ENCODE measurements at regions not wholly inside any gene's neighbourhood (a gene's known extent, or its start where the extent isn't known, plus 50 kb on each side); places are given as distances from the start of the nearest gene placed in this dataset.
"Not testable (repeated sequence)": the region's sequence is repeated elsewhere in the genome, so short reads cannot be mapped to it uniquely, and the experiment has no call there.

DNA sequence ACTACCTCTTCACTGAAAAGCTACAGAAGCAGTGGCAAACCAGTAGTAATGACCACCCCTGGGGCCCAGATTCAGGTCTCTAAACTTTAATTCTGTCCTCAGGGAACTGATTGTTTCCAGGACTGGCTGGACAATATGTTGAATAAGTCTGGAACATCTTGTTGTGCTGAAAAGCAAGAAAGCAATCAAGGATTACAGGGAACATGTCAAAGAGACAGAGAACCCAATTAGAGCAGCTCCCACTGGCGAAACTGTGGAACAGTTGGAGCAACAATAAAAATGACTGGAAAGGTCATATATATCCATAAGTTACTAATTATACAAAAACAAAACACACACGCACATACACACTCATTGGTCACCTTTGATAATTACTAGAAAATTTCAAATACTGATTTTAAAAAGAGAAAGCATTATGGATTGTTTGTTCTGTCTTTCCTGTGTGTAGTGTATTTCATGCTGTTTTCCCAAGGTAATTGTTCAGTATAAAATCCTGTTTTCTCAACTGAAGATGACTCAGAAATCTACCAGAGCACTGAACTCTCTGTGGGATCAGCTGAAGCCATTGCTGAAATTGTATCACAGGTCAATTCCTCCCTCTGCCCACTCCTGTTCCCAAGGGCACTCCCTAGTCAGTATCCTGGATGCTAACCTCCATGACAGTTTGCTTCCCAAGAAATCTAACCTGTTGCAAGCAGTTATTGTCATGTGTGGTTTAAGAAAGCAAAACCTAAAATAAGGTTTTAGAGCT is 83.6 kb upstream of the RGS1 start:
- 88% methylated on average over 2 of the region's 2 CpGs for WGBS
- Histone ChIP-seq H3K4me1 (ENCODE audit: insufficient read depth) (no peaks in the 10 kb centered on the region), H3K27ac (ENCODE audit: low read depth) (no peak overlapping the region)

DNA sequence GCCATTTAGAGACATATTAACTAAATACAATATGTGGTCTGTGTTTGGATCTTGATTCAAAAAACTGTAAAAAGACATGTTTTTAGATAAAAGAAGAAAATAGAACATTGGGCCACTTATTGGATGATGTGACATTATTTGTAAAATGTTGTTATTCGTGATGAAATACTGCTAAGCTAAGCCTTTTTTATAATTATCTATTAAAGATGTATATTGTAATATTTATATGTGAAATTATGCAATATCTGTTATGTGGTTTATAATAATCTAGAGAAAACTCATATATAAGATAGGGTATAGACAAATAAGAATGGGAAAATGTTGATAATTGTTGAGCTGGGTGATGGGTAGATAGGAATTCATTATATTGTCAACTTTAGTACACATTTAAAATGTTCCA is 82.0 kb upstream of the RGS1 start:
- Histone ChIP-seq H3K4me1 (ENCODE audit: insufficient read depth) (no peaks in the 10 kb centered on the region), H3K27ac (ENCODE audit: low read depth) (no peak overlapping the region)

More for the DNA sequence above, 83.6 kb upstream of the RGS1 start:
- Histone ChIP-seq H3K36me3 (ENCODE audit: insufficient read depth) (no peaks in the 10 kb centered on the region), H3K4me3 (ENCODE audit: low read depth, low read length) (no peak overlapping the region)
- DNase-seq (ENCODE audit: extremely low spot score) = no peak

DNA sequence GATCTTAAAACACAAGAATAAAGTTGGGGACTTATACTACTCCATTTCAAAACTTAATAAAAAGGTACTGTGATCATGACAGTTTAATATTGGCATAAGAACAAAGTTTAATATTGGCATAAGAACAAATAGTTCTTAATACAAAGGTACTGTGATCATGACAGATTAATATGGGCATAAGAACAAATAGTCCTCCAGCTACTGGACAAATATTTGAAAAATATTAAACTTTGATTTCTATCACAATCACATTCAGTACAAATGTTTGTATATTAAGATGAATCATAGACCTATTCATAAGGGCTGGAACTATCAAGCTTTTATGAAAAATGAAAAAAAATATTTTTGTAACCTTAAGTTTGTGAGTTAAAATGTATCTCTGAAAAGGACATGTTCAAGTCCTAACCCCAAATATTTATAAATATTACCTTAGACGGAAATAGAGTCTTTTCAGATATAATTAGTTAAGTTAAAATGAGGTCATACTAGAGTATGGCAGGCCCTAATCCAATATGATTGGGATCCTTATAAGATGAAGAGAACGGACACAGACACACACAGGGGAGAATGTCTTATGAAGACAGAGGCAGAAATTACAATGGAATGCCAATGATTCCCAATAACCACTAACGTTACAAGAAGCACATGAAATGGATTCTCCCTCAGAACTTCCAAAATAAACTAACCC is 79.1 kb upstream of the RGS1 start:
- 68% methylated on average over 3 of the region's 3 CpGs for WGBS

More for the DNA sequence above, 82.0 kb upstream of the RGS1 start:
- Histone ChIP-seq H3K4me3 (ENCODE audit: low read depth, low read length) (no peak overlapping the region), H3K36me3 (ENCODE audit: insufficient read depth) (no peaks in the 10 kb centered on the region)
- no peak for DNase-seq (ENCODE audit: extremely low spot score)
- 96% methylated on average over 1 of the region's 1 CpG for WGBS

DNA sequence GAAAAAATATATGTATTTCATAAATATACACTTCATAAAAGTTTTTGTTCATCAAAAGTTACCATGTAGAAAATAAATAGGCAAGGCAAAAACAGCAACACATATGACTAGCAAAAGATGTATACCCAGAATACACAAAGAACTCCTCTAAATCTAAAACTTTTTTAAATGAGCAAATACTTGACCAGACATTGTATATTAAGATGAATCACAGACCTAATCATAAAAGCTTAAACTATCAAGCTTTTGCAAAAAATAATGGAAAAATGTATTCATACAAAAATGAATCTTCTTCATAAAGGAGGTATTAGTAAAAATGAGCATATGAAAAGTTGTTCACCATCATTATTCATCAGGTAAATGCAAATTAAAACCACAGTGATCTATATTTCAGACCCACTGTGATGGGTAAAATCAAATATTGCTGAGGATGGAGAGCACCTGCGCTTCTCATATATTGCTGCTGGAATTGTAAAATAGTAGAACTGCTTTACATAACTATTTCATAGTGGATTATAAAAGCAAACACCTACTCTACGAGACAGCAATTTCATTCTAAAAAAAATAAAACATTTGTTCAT is 78.3 kb upstream of the RGS1 start:
- H3K4me3 ChIP-seq (ENCODE audit: low read depth, low read length) = no peak overlapping the region
- H3K27ac ChIP-seq (ENCODE audit: low read depth) = no peak overlapping the region
- no peaks in the 10 kb centered on the region for H3K36me3 ChIP-seq (ENCODE audit: insufficient read depth)
- WGBS = 95% methylated on average over 2 of the region's 2 CpGs
- no peaks in the 10 kb centered on the region for H3K4me1 ChIP-seq (ENCODE audit: insufficient read depth)
- DNase-seq (ENCODE audit: extremely low spot score) = no peak

More for the DNA sequence above, 79.1 kb upstream of the RGS1 start:
- H3K36me3 ChIP-seq (ENCODE audit: insufficient read depth) = no peaks in the 10 kb centered on the region
- no peak overlapping the region for H3K27ac ChIP-seq (ENCODE audit: low read depth)
- no peaks in the 10 kb centered on the region for H3K4me1 ChIP-seq (ENCODE audit: insufficient read depth)
- DNase-seq (ENCODE audit: extremely low spot score) = no peak
- H3K4me3 ChIP-seq (ENCODE audit: low read depth, low read length) = no peak overlapping the region

DNA sequence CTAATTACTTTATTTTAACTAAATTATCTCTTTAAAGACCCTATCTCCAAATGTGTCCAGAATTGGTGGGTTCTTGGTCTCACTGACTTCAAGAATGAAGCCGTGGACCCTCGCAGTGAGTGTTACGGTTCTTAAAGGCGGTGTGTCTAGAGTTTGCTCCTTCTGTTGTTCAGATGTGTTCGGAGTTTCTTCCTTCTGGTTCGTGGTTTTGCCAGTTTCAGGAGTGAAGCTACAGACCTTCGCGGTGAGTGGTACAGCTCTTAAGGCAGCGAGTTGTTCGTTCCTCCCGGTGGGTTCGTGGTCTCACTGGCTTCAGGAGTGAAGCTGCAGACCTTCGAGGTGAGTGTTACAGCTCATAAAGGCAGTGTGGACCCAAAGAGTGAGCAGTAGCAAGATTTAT is 77.5 kb upstream of the RGS1 start:
- WGBS = 95% methylated on average over 13 of the region's 13 CpGs
- not testable (repeated sequence) for H3K4me1 ChIP-seq (ENCODE audit: insufficient read depth); DNase-seq (ENCODE audit: extremely low spot score); H3K36me3 ChIP-seq (ENCODE audit: insufficient read depth); H3K4me3 ChIP-seq (ENCODE audit: low read depth, low read length); H3K27ac ChIP-seq (ENCODE audit: low read depth)

DNA sequence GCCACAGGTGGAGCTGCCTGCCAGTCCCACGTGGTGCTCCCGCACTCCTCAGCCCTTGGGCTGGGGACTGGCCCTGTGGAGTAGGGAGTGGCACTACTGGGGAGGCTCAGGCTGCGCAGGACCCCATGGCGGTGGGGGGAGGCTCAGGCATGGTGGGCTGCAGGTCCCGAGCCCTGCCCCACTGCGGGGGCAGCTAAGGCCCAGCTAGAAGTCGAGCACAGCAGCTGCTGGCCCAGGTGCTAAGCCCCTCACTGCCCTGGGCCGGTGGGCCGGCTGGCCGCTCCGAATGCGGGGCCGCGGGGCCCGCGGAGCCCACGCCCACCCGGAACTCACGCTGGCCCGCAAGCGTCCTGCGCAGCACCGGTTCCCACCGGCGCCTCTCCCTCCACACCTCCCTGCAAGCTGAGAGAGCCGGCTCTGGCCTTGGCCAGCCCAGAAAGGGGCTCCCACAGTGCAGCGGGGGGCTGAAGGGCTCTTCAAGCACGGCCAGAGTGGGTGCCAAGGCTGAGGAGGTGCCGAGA is 76.5 kb upstream of the RGS1 start:
- not testable (repeated sequence) for H3K4me1 ChIP-seq (ENCODE audit: insufficient read depth); H3K4me3 ChIP-seq (ENCODE audit: low read depth, low read length); H3K27ac ChIP-seq (ENCODE audit: low read depth); H3K36me3 ChIP-seq (ENCODE audit: insufficient read depth); DNase-seq (ENCODE audit: extremely low spot score)
- 95% methylated on average over 29 of the region's 29 CpGs for WGBS

DNA sequence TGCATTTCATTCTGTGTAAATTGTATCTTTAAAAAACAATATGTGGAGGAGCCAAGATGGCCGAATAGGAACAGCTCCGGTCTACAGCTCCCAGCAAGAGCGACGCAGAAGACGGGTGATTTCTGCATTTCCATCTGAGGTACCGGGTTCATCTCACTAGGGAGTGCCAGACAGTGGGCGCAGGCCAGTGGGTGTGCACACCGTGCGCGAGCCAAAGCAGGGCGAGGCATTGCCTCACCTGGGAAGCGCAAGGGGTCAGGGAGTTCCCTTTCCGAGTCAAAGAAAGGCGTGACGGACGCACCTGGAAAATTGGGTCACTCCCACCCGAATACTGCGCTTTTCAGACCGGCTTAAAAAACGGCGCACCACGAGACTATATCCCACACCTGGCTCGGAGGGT is 75.0 kb upstream of the RGS1 start:
- not testable (repeated sequence) for H3K4me3 ChIP-seq (ENCODE audit: low read depth, low read length); DNase-seq (ENCODE audit: extremely low spot score); H3K36me3 ChIP-seq (ENCODE audit: insufficient read depth); H3K27ac ChIP-seq (ENCODE audit: low read depth); H3K4me1 ChIP-seq (ENCODE audit: insufficient read depth)
- WGBS = 95% methylated on average over 18 of the region's 23 CpGs

DNA sequence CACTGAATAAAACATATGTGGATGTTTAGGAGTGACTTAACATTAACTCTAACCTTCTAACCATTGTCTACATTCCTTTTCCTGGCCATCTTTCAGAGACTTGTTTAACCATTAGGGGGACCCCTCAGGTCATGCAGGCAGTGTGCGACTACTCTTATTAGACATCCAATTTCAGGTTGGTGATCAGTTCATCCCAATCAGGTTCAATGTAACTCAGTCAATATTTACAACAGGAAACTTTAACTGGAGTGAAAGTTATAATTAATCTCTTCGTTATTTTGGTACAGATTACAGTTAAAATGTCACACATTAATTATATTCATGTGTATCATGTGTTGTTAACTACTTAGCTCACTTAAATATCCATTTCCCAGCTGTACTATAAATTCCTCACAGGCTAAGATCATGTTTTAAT is 68.8 kb upstream of the RGS1 start:
- Histone ChIP-seq H3K4me1 (ENCODE audit: insufficient read depth) (no peaks in the 10 kb centered on the region), H3K4me3 (ENCODE audit: low read depth, low read length) (no peak overlapping the region), H3K27ac (ENCODE audit: low read depth) (no peak overlapping the region), H3K36me3 (ENCODE audit: insufficient read depth) (no peaks in the 10 kb centered on the region)
- no peak for DNase-seq (ENCODE audit: extremely low spot score)
- WGBS = 66% methylated on average over 2 of the region's 2 CpGs

DNA sequence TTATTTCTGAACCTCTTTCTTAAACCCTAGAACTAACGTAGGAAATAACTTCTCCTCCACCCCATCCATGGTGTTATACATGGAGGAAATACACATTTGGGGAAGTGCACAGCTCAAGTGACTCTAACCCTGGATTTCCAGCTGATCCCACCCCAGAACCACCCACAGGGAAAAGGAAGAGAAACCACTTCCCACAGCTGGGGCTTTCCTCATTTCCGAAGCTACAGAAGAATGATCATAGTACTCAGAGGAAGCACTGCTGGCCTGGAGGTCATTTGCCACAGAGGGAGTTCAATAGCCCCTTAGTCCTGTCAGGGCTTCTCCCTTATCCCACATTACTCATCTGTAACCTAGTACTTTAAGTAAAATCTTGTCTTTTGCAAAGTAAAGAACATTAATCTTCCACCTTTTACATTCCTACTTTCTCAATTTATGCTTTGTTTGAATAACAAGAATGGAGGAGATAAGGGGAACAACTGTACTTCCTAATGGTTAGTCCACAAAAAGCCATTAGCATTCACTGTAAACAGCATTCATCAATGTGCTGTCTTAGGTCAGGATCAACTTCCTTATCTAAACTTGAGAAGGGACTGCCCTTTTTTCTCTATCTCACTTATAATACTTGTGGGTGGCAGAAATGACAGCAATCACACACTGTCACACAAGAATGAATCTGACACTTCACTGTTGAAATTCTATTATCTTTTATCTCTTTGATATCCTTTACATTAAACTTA is 63.0 kb upstream of the RGS1 start:
- no peaks in the 10 kb centered on the region for H3K4me1 ChIP-seq (ENCODE audit: insufficient read depth)
- 67% methylated on average over 2 of the region's 2 CpGs for WGBS

DNA sequence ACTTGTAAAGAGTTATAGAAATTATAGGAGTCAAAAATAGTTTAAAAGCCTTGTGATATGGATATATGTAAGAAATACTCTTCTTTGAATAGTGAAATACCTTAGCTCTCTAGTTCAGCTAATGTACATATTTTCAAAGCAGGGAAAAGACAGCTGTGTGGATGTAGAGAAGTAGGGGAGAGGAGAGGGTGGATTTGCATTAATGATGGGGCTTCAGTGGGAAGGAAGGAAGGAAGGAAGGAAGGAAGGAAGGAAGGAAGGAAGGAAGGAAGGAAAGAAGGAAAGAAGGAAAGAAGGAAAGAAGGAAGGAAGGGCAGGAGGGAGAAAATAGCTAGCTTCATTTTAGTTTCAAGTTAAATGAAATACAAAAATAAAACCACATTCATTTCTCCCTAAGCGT is 62.4 kb upstream of the RGS1 start:
- Histone ChIP-seq H3K4me3 (ENCODE audit: low read depth, low read length) (no peak overlapping the region), H3K27ac (ENCODE audit: low read depth) (no peak overlapping the region), H3K36me3 (ENCODE audit: insufficient read depth) (no peaks in the 10 kb centered on the region), H3K4me1 (ENCODE audit: insufficient read depth) (no peaks in the 10 kb centered on the region)
- 80% methylated on average over 1 of the region's 1 CpG for WGBS
- DNase-seq (ENCODE audit: extremely low spot score) = no peak

More for the DNA sequence above, 63.0 kb upstream of the RGS1 start:
- H3K27ac ChIP-seq (ENCODE audit: low read depth) = no peak overlapping the region
- no peaks in the 10 kb centered on the region for H3K36me3 ChIP-seq (ENCODE audit: insufficient read depth)
- no peak overlapping the region for H3K4me3 ChIP-seq (ENCODE audit: low read depth, low read length)
- no peak for DNase-seq (ENCODE audit: extremely low spot score)

DNA sequence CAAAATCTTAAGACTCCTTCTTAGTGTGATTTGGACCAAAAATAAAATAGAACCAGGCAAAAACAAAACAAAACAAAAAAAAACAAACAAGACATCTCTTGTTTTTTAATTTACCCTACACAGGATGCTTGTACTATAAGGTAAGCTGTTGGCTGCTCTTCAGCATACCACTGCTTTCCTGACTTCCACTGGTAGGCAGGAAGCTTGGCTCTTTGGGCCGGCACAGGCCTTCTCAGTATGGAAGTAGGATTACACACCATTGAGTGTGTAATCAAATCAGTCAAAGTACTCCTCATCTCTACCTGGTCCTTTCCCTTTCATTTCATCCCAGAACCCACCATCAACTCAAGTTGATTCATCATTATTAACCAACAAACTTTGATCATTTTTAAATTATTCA is 61.9 kb upstream of the RGS1 start:
- WGBS = 59% methylated on average over 1 of the region's 1 CpG
- no peak overlapping the region for H3K27ac ChIP-seq (ENCODE audit: low read depth)

DNA sequence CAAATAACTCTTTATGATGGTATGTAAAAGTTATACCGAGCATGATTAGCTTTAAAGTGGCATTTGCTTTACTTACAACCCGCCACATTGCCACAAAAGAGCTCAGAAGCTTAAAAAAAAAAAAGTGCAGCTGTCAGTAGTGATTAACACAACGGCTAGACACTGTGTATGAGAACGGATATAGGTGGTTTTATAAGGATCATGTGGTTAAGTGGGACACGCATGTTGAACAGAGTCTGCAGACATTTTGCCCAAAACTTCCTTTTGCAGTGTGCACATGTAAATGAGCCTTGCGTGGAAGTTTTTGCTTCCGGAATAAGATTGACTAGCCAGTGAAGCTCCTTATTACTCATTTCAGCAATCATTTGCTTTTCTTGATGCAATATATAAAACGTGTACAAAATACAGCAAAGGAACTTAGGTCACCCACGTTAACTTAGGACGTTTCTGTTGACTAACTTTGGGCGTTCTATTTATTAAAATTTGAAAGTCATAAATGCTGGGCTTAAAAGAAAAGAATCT is 58.7 kb upstream of the RGS1 start:
- 54% methylated on average over 11 of the region's 11 CpGs for WGBS
- DNase-seq (ENCODE audit: extremely low spot score) = no peak
- no peaks in the 10 kb centered on the region for H3K4me1 ChIP-seq (ENCODE audit: insufficient read depth)
- H3K36me3 ChIP-seq (ENCODE audit: insufficient read depth) = no peaks in the 10 kb centered on the region
- no peak overlapping the region for H3K27ac ChIP-seq (ENCODE audit: low read depth)
- H3K4me3 ChIP-seq (ENCODE audit: low read depth, low read length) = no peak overlapping the region

More for the DNA sequence above, 61.9 kb upstream of the RGS1 start:
- DNase-seq (ENCODE audit: extremely low spot score) = no peak
- Histone ChIP-seq H3K4me1 (ENCODE audit: insufficient read depth) (no peaks in the 10 kb centered on the region), H3K36me3 (ENCODE audit: insufficient read depth) (no peaks in the 10 kb centered on the region), H3K4me3 (ENCODE audit: low read depth, low read length) (no peak overlapping the region)

DNA sequence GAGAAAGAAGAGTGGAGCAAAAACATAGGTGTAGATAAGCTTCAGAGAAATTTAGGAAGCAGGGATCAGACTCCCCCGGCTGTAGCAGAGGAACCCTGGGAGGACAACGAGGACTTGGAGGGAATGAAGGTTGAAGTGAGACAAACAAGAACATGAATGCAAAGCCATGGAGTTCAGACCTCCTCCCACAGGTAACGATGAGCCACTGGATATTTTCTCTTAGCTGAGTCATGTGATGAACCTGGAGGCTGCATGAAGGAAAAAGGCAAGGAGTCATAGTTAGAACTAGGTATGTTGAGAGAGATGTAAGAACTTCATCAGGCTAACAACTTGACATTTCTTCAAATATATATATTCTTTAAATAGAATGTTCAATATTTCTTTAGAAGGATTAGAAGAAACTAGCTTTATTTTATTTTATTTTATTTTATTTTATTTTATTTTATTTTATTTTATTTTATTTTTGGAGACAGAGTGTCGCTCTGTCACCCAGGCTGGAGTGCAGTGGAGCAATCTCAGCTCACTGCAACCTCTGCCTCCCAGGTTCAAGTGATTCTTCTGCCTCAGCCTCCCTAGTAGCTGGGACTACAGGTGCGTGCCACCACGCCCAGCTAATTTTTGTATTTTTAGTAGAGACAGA is 57.7 kb upstream of the RGS1 start:
- not testable (repeated sequence) for H3K4me3 ChIP-seq (ENCODE audit: low read depth, low read length); DNase-seq (ENCODE audit: extremely low spot score); H3K36me3 ChIP-seq (ENCODE audit: insufficient read depth); H3K4me1 ChIP-seq (ENCODE audit: insufficient read depth); H3K27ac ChIP-seq (ENCODE audit: low read depth)
- whole genome bisulfite sequencing = 93% methylated on average over 6 of the region's 6 CpGs
